ENCODE measurements at regions not wholly inside any gene's neighbourhood (a gene's known extent, or its start where the extent isn't known, plus 50 kb on each side); places are given as distances from the start of the nearest gene placed in this dataset.
"Not testable (repeated sequence)": the region's sequence is repeated elsewhere in the genome, so short reads cannot be mapped to it uniquely, and the experiment has no call there.

GRCh38 chr2:89048138-89049066, 356.9 kb downstream of the RPIA start:
- H3K4me1 ChIP-seq; H3K9me3 ChIP-seq; H3K27me3 ChIP-seq; H3K4me3 ChIP-seq; H3K27ac ChIP-seq; H3K36me3 ChIP-seq (replicated peaks in 1 of 2; ENCODE audit: insufficient read depth in 1 of 2, low read depth in 2 of 2); intact Hi-C loops (cut with DNase I): not testable (repeated sequence)
- peak; percentile 58 for ATAC-seq
- 21 to 59% methylated on average over 1 to 2 of the region's 3 CpGs for whole genome bisulfite sequencing, 2 donors
- peak; percentile 22 to 63 (median 50) for TF ChIP-seq CTCF (IDR thresholded peaks at IDR 0.05)
- DNase-seq, result peak; percentile 9 to 33 (median 12)

- DNase-seq; ATAC-seq; H3K36me3 ChIP-seq (replicated peaks in 1 of 2; ENCODE audit: insufficient read depth in 1 of 2, low read depth in 2 of 2); H3K4me1 ChIP-seq; H3K27me3 ChIP-seq; H3K4me3 ChIP-seq; H3K9me3 ChIP-seq; intact Hi-C loops (cut with DNase I); H3K27ac ChIP-seq: not testable (repeated sequence)
- 64 to 67% methylated on average over 4 of the region's 4 CpGs for WGBS, 2 donors
These were observed 367.1 kb downstream of the RPIA start for GRCh38 chr2:89058616-89059015.

GRCh38 chr2:89061174-89061573, 369.7 kb downstream of the RPIA start:
- H3K27me3 ChIP-seq; intact Hi-C loops (cut with DNase I); H3K27ac ChIP-seq; H3K4me3 ChIP-seq; DNase-seq; H3K36me3 ChIP-seq (replicated peaks in 1 of 2; ENCODE audit: insufficient read depth in 1 of 2, low read depth in 2 of 2); H3K9me3 ChIP-seq; ATAC-seq; H3K4me1 ChIP-seq: not testable (repeated sequence)
- 44 to 50% methylated on average over 1 of the region's 1 CpG for WGBS, 2 donors

- intact Hi-C loops (cut with DNase I); H3K4me1 ChIP-seq; ATAC-seq; H3K27me3 ChIP-seq; H3K9me3 ChIP-seq; H3K4me3 ChIP-seq; H3K27ac ChIP-seq; H3K36me3 ChIP-seq (replicated peaks in 1 of 2; ENCODE audit: insufficient read depth in 1 of 2, low read depth in 2 of 2); DNase-seq: not testable (repeated sequence)
- 40 to 65% methylated on average over 4 of the region's 4 CpGs for WGBS, 2 donors
These were observed 385.3 kb downstream of the RPIA start for GRCh38 chr2:89076771-89077170.

GRCh38 chr2:89092911-89093310, 401.4 kb downstream of the RPIA start:
- H3K36me3 ChIP-seq (replicated peaks in 1 of 2; ENCODE audit: insufficient read depth in 1 of 2, low read depth in 2 of 2); H3K4me1 ChIP-seq; H3K9me3 ChIP-seq; H3K27ac ChIP-seq; ATAC-seq; H3K27me3 ChIP-seq; DNase-seq; intact Hi-C loops (cut with DNase I); H3K4me3 ChIP-seq: not testable (repeated sequence)
- whole genome bisulfite sequencing, 2 donors, result 58 to 69% methylated on average over 8 of the region's 8 CpGs

GRCh38 chr2:89095060-89095459, 403.6 kb downstream of the RPIA start:
- H3K27me3 ChIP-seq; ATAC-seq; H3K36me3 ChIP-seq (replicated peaks in 1 of 2; ENCODE audit: insufficient read depth in 1 of 2, low read depth in 2 of 2); H3K4me3 ChIP-seq; H3K27ac ChIP-seq; H3K9me3 ChIP-seq; DNase-seq; H3K4me1 ChIP-seq; intact Hi-C loops (cut with DNase I): not testable (repeated sequence)
- WGBS, 2 donors, result 0 to 32% methylated on average over 1 to 4 of the region's 4 CpGs

GRCh38 chr2:89102587-89102986, 411.1 kb downstream of the RPIA start:
- intact Hi-C loops (cut with DNase I); H3K27ac ChIP-seq; H3K4me1 ChIP-seq; DNase-seq; H3K9me3 ChIP-seq; H3K4me3 ChIP-seq; H3K27me3 ChIP-seq; H3K36me3 ChIP-seq (replicated peaks in 1 of 2; ENCODE audit: insufficient read depth in 1 of 2, low read depth in 2 of 2); ATAC-seq: not testable (repeated sequence)
- WGBS, 2 donors, result 56% methylated on average over 4 of the region's 4 CpGs; no CpG with 5 or more reads in 1 of the 2 donors

- H3K9me3 ChIP-seq, ATAC-seq: not testable (repeated sequence)
- WGBS, 2 donors, result no CpG with 5 or more reads among the region's 3 CpGs
These were observed 415.0 kb downstream of the RPIA start for GRCh38 chr2:89106369-89107019.

GRCh38 chr2:89112434-89112833, 421.0 kb downstream of the RPIA start:
- H3K9me3 ChIP-seq; H3K4me1 ChIP-seq; H3K4me3 ChIP-seq; H3K27ac ChIP-seq; H3K36me3 ChIP-seq (replicated peaks in 1 of 2; ENCODE audit: insufficient read depth in 1 of 2, low read depth in 2 of 2); H3K27me3 ChIP-seq; ATAC-seq; intact Hi-C loops (cut with DNase I): not testable (repeated sequence)
- 0% methylated on average over 1 of the region's 1 CpG; no CpG with 5 or more reads in 1 of the 2 donors for WGBS, 2 donors
- DNase-seq, result peak in 3 of 4 donors; percentile 3 to 14 (median 10)

More at GRCh38 chr2:89106369-89107019, 415.0 kb downstream of the RPIA start:
- H3K4me1 ChIP-seq; H3K36me3 ChIP-seq (replicated peaks in 1 of 2; ENCODE audit: insufficient read depth in 1 of 2, low read depth in 2 of 2); H3K27ac ChIP-seq; intact Hi-C loops (cut with DNase I); H3K27me3 ChIP-seq; DNase-seq; H3K4me3 ChIP-seq: not testable (repeated sequence)

- H3K36me3 ChIP-seq (replicated peaks in 1 of 2; ENCODE audit: insufficient read depth in 1 of 2, low read depth in 2 of 2); H3K4me3 ChIP-seq; DNase-seq; H3K9me3 ChIP-seq; H3K27me3 ChIP-seq; ATAC-seq; H3K27ac ChIP-seq; H3K4me1 ChIP-seq; intact Hi-C loops (cut with DNase I): not testable (repeated sequence)
These were observed 421.8 kb downstream of the RPIA start for GRCh38 chr2:89113286-89113685.

GRCh38 chr2:89129440-89129839, 438.0 kb downstream of the RPIA start:
- DNase-seq; H3K36me3 ChIP-seq (replicated peaks in 1 of 2; ENCODE audit: insufficient read depth in 1 of 2, low read depth in 2 of 2); ATAC-seq; intact Hi-C loops (cut with DNase I); H3K4me3 ChIP-seq; H3K27ac ChIP-seq; H3K4me1 ChIP-seq; H3K27me3 ChIP-seq; H3K9me3 ChIP-seq: not testable (repeated sequence)
